GM23248 (cell line): ENCODE measurements at regions not wholly inside any gene's neighbourhood (a gene's known extent, or its start where the extent isn't known, plus 50 kb on each side); places are given as distances from the start of the nearest gene placed in this dataset.

Source experiments
- EZH2 ChIP-seq: fragments of 200-600 bp; sonication (generic); IDR thresholded peaks from 2 replicates; pipeline ENCODE4 v1.6.1; 2018; ENCODE audit warnings: antibody characterized with exemption, mild to moderate bottlenecking; ENCODE audit not compliant: insufficient read depth, poor library complexity, severe bottlenecking
- EZH2phosphoT487 ChIP-seq: fragments of 200-600 bp; sonication (generic); IDR thresholded peaks from 2 replicates; pipeline ENCODE4 v1.6.1; 2018; ENCODE audit warnings: antibody characterized with exemption, moderate library complexity, mild to moderate bottlenecking, low read depth; ENCODE audit not compliant: insufficient read depth

GRCh38 chr2:16335604-16335930 lies 330.1 kb downstream of the CYRIA start:
- TF ChIP-seq EZH2phosphoT487 (no peak), EZH2 (no peak)
